Tibial nerve (tissue), 4 donors: ENCODE measurements at regions not wholly inside any gene's neighbourhood (a gene's known extent, or its start where the extent isn't known, plus 50 kb on each side); places are given as distances from the start of the nearest gene placed in this dataset.

ENCODE experiments used
- DNase-seq, 2 donors: peaks; one replicate each; pipeline ENCODE4 v3.0.0-alpha.2; 2019; ENCODE audit warnings: low spot score in 2 of 2
- H3K27ac ChIP-seq, 4 donors: fragments of 200-600 bp; sonication (generic) in 3 of 4; one replicate each; pipeline ENCODE4 v1.5.1; 2017 to 2019; ENCODE audit warnings: mild to moderate bottlenecking in 1 of 4
- H3K27me3 ChIP-seq, 2 donors: fragments of 200-600 bp; sonication (generic) in 1 of 2; one replicate each; pipeline versions ENCODE4 v1.5.1 to v1.6.0; 2017 to 2019
- H3K36me3 ChIP-seq, 3 donors: fragments of 200-600 bp; sonication (generic); one replicate each; pipeline ENCODE4 v1.5.1; 2018 to 2019
- H3K4me1 ChIP-seq, 4 donors: fragments of 200-600 bp; sonication (generic) in 3 of 4; one replicate each; pipeline ENCODE4 v1.5.1; 2017 to 2019
- H3K4me3 ChIP-seq, 4 donors: fragments of 200-600 bp; sonication (generic) in 3 of 4; one replicate each; pipeline ENCODE4 v1.5.1; 2017 to 2019; ENCODE audit warnings: mild to moderate bottlenecking in 1 of 4, moderate library complexity in 1 of 4
- H3K9me3 ChIP-seq, 4 donors: fragments of 200-600 bp; sonication (generic) in 3 of 4; one replicate each; pipeline ENCODE4 v1.5.1; 2017 to 2019
- EP300 ChIP-seq, 2 donors: sonication (generic); formaldehyde crosslinking; IDR thresholded peaks; one replicate each; pipeline ENCODE4 v1.6.1; 2017; ENCODE audit warnings: antibody characterized with exemption in 2 of 2, mild to moderate bottlenecking in 1 of 2
- POLR2A ChIP-seq, 2 donors: fragments of 450-650 bp; IDR thresholded peaks; one replicate each; pipeline ENCODE4 v1.6.1; 2017; ENCODE audit warnings: antibody characterized with exemption in 2 of 2, mild to moderate bottlenecking in 2 of 2, moderate library complexity in 2 of 2
- WGBS, 2 donors: methylation state at CpG; one replicate each; pipeline ENCODE4 v1.1.5; 2018; 5-methylcytosine and 5-hydroxymethylcytosine counted together
- TF ChIP-seq, protein P1 (sequence below), 5 experiments: fragments of 200-600 bp in 3 of 5; fragments of 450-650 bp in 2 of 5; sonication (generic) in 3 of 5; IDR thresholded peaks; one replicate each; pipeline ENCODE4 v1.5.1; 2016 to 2019; ENCODE audit warnings: antibody characterized with exemption in 5 of 5, mild to moderate bottlenecking in 3 of 5, moderate library complexity in 2 of 5

- Histone ChIP-seq H3K27me3 (no peaks in the 10 kb centered on the region), H3K4me1 (no peaks in the 10 kb centered on the region), H3K36me3 (no peaks in the 10 kb centered on the region), H3K4me3 (no peak overlapping the region), H3K27ac (no peak overlapping the region), H3K9me3 (no peaks in the 10 kb centered on the region)
- no peak for TF ChIP-seq POLR2A (IDR thresholded peaks at IDR 0.05)
- TF ChIP-seq EP300 (IDR thresholded peaks at IDR 0.05), result no peak
- TF ChIP-seq, protein P1, sequence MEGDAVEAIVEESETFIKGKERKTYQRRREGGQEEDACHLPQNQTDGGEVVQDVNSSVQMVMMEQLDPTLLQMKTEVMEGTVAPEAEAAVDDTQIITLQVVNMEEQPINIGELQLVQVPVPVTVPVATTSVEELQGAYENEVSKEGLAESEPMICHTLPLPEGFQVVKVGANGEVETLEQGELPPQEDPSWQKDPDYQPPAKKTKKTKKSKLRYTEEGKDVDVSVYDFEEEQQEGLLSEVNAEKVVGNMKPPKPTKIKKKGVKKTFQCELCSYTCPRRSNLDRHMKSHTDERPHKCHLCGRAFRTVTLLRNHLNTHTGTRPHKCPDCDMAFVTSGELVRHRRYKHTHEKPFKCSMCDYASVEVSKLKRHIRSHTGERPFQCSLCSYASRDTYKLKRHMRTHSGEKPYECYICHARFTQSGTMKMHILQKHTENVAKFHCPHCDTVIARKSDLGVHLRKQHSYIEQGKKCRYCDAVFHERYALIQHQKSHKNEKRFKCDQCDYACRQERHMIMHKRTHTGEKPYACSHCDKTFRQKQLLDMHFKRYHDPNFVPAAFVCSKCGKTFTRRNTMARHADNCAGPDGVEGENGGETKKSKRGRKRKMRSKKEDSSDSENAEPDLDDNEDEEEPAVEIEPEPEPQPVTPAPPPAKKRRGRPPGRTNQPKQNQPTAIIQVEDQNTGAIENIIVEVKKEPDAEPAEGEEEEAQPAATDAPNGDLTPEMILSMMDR (IDR thresholded peaks at IDR 0.05), result no peak
- 59 to 66% methylated on average over 4 of the region's 4 CpGs for WGBS, 2 donors
- no peak for DNase-seq
These were observed 81.5 kb downstream of the COX18 start for GRCh38 chr4:72987741-72988729.

GRCh38 chr4:72984351-72984750 is 85.2 kb downstream of the COX18 start:
- Histone ChIP-seq H3K4me3 (no peak overlapping the region), H3K4me1 (no peaks in the 10 kb centered on the region), H3K36me3 (no peaks in the 10 kb centered on the region), H3K27ac (no peak overlapping the region), H3K27me3 (no peaks in the 10 kb centered on the region), H3K9me3 (no peaks in the 10 kb centered on the region)
- TF ChIP-seq, protein P1 (IDR thresholded peaks at IDR 0.05), result no peak
- TF ChIP-seq EP300 (IDR thresholded peaks at IDR 0.05), result no peak
- no peak for TF ChIP-seq POLR2A (IDR thresholded peaks at IDR 0.05)
- DNase-seq, result no peak
- 76 to 79% methylated on average over 4 of the region's 4 CpGs for WGBS, 2 donors

GRCh38 chr4:72983709-72984108 is 85.8 kb downstream of the COX18 start:
- DNase-seq, result no peak
- Histone ChIP-seq H3K4me1 (no peaks in the 10 kb centered on the region), H3K27me3 (no peaks in the 10 kb centered on the region), H3K27ac (no peak overlapping the region), H3K4me3 (no peak overlapping the region), H3K9me3 (no peaks in the 10 kb centered on the region), H3K36me3 (no peaks in the 10 kb centered on the region)
- WGBS, 2 donors, result 38 to 42% methylated on average over 2 of the region's 2 CpGs
- TF ChIP-seq EP300 (IDR thresholded peaks at IDR 0.05) (no peak), POLR2A (IDR thresholded peaks at IDR 0.05) (no peak)
- TF ChIP-seq, protein P1 (IDR thresholded peaks at IDR 0.05), result no peak

DNA sequence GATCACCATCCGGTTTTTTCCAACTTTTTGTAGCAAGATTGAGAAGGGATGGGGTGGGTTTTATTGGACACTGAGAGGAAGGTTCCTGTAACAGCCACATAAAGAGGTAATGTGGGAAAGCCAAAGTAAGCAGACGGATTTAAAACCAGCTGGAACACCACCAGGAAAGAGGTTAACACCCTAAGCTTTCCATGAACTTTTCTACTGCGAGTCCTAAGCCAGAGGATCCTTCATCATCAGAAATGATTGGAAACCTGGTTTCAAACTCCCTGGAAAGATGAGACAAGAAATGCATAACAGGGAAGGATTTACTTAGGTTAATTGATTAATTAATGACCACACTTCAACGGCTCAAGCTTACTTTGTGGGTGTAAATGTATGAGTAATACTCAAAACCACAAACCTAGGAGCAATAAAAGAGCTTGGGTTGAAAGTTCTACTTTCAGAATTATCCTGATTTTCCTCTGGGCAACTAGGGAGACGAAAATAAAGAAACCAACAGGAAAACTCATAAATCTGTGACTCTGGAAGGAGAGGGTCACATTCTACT is 91.5 kb downstream of the COX18 start:
- Histone ChIP-seq H3K27me3 (no peaks in the 10 kb centered on the region), H3K27ac (no peak overlapping the region), H3K4me3 (no peak overlapping the region), H3K9me3 (no peaks in the 10 kb centered on the region), H3K36me3 (no peaks in the 10 kb centered on the region), H3K4me1 (peaks cover 0 to 6% (median 1%) of the 10 kb centered on the region in 4 donors)
- 53 to 59% methylated on average over 5 of the region's 5 CpGs for WGBS, 2 donors
- TF ChIP-seq POLR2A (IDR thresholded peaks at IDR 0.05) (no peak), EP300 (IDR thresholded peaks at IDR 0.05) (no peak)
- TF ChIP-seq, protein P1 (IDR thresholded peaks at IDR 0.05), result no peak
- no peak for DNase-seq

DNA sequence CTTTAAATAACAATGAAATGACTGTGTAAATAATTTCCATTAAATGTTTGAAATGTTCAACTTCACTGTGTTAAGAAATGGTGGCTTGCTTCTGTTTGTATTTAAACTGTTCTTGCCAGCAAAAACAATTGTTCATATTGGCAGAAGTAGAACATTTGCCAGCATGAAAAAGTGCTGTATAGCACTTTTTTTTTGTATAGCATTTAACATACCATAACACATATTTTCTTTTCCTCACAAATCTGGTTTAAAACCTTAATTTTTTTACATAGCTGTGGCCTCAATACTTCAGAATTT is 94.1 kb downstream of the COX18 start:
- TF ChIP-seq, protein P1 (IDR thresholded peaks at IDR 0.05), result no peak
- TF ChIP-seq POLR2A (IDR thresholded peaks at IDR 0.05) (no peak), EP300 (IDR thresholded peaks at IDR 0.05) (no peak)
- DNase-seq, result no peak
- Histone ChIP-seq H3K27ac (no peak overlapping the region), H3K27me3 (no peaks in the 10 kb centered on the region), H3K9me3 (no peaks in the 10 kb centered on the region), H3K4me1 (peaks cover 0 to 7% (median 1%) of the 10 kb centered on the region in 4 donors), H3K4me3 (no peak overlapping the region), H3K36me3 (no peaks in the 10 kb centered on the region)
